GM12865 (cell line): ENCODE measurements at regions not wholly inside any gene's neighbourhood (a gene's known extent, or its start where the extent isn't known, plus 50 kb on each side); places are given as distances from the start of the nearest gene placed in this dataset.

ENCODE experiments used
- DNase-seq: peaks from one replicate; pipeline ENCODE4 v3.0.0; 2010; ENCODE audit warnings: low read depth
- H3K4me3 ChIP-seq: 2 replicates; pipeline ENCODE4 v1.5.1; 2011; ENCODE audit warnings: mild to moderate bottlenecking, low read depth, low read length, control low read depth
- CTCF ChIP-seq: IDR thresholded peaks from 2 replicates; pipeline ENCODE4 v1.5.1; 2011; ENCODE audit warnings: low read length, control low read depth, low read depth, inconsistent platforms; ENCODE audit not compliant: insufficient read depth; ENCODE audit errors: missing control alignments

- TF ChIP-seq CTCF: no peak
- no peak for DNase-seq
- no peak overlapping the region for H3K4me3 ChIP-seq
These were observed 299.4 kb upstream of the NOVA1 start for GRCh38 chr14:26897196-26897595.

- no peak for DNase-seq
- TF ChIP-seq CTCF: no peak
- H3K4me3 ChIP-seq: no peak overlapping the region
These were observed 307.4 kb upstream of the NOVA1 start for GRCh38 chr14:26905229-26905628.

- no peak overlapping the region for H3K4me3 ChIP-seq
- no peak for DNase-seq
- no peak for TF ChIP-seq CTCF
These were observed 316.0 kb upstream of the NOVA1 start for GRCh38 chr14:26913786-26914185.

- no peak for TF ChIP-seq CTCF
- no peak overlapping the region for H3K4me3 ChIP-seq
- no peak for DNase-seq
These were observed 319.3 kb upstream of the NOVA1 start for GRCh38 chr14:26917086-26917485.

GRCh38 chr14:26925876-26926584 lies 328.2 kb upstream of the NOVA1 start:
- H3K4me3 ChIP-seq: no peak overlapping the region
- no peak for DNase-seq
- TF ChIP-seq CTCF: no peak

GRCh38 chr14:26926585-26926984 lies 328.8 kb upstream of the NOVA1 start:
- TF ChIP-seq CTCF: no peak

GRCh38 chr14:26928019-26928418 lies 330.2 kb upstream of the NOVA1 start:
- no peak for TF ChIP-seq CTCF
- no peak overlapping the region for H3K4me3 ChIP-seq
- no peak for DNase-seq

More at GRCh38 chr14:26926585-26926984, 328.8 kb upstream of the NOVA1 start:
- no peak overlapping the region for H3K4me3 ChIP-seq
- no peak for DNase-seq
